Right forelimb (tissue), 1 donor: ENCODE measurements at regions not wholly inside any gene's neighbourhood (a gene's known extent, or its start where the extent isn't known, plus 50 kb on each side); places are given as distances from the start of the nearest gene placed in this dataset.
A peak's percentile ranks its signal among the peaks of the same experiment; 100 is the strongest.
"Not testable (repeated sequence)": the region's sequence is repeated elsewhere in the genome, so short reads cannot be mapped to it uniquely, and the experiment has no call there.

ENCODE experiments used
- DNase-seq: peaks from one replicate; pipeline ENCODE4 v3.0.0-alpha.2; 2018

DNA sequence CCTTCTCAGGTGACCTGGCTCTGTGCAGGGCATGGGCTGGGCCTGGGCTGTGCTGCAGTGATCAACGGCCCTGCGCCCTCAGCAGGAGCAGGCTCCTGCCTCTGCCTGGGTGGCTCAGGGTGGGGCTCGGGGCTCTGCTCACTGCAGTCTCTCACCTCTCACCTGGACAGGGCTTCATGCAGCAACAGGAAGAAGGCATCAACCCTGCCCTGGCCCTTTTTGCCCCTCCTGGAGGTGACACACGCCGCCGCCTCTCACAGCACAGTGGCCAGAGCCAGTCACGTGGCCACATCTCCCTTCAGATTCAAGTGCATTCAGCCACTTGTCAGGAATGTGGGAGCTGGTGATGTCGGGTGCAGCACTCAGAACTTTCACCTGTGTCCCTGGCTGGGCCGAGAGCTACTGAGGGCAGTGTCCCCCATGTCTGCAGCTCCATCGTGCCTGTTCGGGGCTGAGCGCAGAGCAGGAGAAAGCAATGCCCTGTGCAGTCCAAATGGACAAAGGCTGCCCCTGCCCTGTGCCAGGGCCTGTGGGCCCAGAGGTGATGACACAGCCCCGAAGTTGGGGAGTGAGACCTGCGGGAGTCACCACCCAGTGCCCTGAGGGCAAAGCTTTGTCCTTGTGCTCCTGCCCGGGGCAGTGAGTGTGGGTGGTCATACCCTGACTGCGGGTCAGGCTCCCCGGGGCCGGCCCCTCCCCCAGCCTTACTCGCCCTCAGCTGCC, 314.0 kb downstream of the PTPRU start:
- no peak for DNase-seq

DNA sequence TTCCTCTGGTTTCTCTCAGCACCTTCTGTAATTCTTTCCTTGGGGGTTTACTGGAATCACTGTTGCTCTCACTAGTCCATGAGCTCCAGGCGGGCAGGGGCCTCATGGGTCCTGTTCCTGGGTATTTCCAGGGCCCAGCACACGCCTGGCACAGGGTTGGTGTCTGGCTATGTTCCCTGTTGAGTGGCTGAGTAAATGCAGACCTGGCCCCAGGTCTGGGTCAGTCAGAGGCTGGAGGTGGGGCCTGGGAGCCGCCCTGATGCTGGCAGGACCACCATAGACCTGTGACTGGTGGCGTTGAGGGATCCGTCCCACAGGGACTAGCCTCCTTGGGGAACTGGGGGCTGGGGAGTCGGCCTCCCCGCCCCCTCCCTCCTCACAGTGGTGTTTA, 313.4 kb downstream of the PTPRU start:
- not testable (repeated sequence) for DNase-seq

DNA sequence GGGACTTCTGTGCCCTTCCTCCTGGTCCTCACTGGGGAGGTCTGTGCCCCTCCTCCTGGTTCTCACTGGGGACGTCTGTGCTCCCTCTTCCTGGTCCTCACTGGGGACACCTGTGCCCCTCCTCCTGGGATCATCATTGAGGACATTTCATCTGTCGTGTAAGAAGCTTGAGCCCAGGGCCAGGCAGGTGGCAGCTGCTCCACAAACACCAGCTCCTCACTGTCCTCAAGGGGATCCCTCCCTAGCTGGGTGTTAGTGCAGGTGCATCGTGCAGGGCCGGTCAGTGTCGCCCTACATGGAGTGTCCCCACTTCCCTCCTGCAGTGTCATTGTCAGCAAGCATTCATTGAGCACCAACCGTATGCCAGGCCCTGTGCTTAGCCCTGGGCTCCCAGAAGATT, 312.7 kb downstream of the PTPRU start:
- DNase-seq: no peak

DNA sequence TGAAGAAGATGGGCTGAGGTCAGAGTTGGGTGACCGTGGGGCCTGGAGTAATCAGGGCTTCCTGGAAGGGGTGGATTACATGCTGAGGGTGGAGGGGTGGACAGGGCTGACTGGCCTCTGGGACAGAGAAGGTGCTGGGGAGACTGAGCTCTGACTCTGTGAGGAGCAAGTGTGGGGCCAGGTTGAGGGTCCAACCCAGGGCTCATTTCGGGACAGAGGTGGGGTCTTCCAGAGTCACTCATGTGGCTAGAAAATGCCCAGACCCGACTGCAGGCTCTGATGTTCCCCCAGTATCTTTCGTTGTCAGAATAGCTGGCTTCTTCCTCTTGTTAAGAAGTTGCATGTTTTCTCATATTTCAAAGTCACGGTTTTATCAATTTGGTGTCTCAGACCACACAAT, 311.8 kb downstream of the PTPRU start:
- no peak for DNase-seq

DNA sequence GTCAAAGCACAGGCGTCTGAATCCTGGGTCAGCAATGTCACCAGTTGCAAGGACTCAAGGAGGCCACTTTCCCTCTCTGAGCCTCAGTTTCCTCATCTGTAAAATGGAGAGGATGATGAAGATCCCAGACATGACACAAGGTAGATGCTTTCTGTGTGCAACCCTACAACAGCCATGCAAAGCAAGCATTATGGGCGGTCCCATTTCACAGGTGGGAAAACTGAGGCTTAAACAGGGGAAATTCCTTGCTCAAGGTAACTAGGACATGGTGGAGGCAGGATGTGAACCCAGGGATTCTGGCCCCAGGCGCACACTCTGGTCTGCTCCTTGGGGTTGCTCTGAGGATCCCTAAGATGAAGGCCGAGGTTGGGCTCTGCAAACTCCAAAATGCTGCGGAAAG, 311.0 kb downstream of the PTPRU start:
- no peak for DNase-seq

DNA sequence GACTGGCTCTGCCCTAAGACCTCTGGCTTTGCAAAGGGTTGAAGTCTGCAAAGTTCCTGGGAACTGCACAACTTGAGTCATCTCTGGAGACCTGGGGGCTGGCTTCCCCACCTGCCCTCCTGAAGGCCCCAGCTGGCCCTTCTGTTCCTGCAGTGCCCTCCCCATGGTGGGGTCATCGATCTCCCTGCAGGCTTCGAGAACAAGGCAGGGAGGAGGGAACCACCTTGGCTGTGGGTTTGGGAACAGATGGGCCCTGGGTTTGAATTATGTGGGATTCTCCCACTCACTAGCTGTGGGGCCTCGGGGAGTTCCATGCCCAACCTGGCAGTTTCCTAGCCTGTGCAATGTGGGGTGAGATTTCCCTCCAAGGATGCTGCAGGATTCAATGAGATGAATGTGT, 310.2 kb downstream of the PTPRU start:
- no peak for DNase-seq

DNA sequence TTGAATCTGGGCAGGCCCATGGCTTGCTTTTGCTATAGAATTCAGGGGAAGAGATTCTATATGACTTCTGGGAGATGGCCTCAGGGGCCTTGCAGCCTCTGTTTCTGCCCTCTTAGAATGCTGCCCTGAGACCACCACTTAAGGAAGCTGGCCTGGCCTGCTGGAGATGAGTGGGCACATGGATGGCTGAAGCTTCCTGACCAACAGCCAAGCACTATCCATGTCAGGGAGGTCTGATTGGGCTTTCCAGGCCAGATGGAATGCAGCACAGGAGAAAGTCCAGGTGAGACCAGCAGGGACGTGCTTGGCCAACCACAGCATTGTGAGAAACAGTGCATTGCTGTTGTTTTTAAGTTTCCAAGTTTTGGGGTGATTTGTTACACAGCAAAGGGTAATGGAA, 308.1 kb downstream of the PTPRU start:
- DNase-seq: no peak

DNA sequence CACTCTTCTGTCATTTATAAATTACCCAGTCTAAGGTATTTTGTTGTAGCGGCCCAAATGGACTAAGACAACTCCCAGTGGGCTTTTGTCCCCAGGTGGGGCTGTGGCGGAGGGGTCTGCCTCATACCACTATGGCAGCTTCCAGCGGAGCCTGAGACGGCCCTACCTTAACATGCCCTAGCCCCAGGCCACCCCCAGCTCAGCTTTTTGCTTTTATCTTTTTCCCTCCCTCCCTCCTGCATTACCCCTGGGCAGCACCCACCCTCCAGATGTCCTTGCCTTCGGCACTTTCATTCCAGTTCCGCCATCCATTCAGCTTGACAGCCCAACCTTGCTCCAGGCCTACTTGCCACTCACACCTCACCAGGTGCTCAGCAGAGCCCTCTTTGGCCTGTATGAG, 307.3 kb downstream of the PTPRU start:
- no peak for DNase-seq

DNA sequence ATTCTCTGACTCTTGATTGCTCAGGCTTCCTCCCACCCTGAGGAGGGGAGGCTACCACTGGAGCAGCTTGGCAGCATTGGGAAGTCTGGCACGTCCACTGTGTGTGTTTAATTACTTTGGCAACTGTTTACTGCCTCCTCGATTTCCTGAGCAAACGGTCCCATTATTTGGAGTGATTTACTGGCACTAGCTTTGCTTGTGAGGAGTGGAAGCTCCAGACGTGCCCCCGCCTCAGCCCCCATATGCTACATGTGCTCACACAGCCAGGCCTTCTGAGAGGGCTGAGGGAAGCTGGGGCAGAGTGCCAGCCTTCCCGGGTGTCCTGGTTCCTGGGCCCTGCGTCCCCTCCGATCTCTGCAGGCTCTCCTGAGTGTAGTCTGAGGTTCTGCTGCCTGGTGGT, 306.2 kb downstream of the PTPRU start:
- no peak for DNase-seq

DNA sequence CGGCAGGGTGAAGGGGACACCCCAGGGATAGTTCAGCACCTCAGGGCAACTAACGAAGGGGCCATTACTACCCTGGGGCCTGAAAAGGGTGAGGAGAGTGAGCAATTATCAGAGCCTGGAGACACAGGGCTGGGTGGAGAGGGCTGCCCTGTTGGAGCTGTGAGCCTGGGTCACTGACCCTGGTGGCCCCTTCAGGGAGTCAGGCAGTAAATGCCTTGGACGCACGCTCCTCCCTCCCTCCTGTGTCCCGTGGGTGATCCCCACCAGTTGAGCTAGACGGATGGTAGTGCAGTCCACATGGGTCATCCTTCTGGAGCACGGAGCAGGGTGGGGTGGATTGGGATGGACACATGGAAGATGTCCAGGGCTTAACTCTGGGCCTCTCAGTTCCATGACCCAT, 305.3 kb downstream of the PTPRU start:
- DNase-seq: no peak

DNA sequence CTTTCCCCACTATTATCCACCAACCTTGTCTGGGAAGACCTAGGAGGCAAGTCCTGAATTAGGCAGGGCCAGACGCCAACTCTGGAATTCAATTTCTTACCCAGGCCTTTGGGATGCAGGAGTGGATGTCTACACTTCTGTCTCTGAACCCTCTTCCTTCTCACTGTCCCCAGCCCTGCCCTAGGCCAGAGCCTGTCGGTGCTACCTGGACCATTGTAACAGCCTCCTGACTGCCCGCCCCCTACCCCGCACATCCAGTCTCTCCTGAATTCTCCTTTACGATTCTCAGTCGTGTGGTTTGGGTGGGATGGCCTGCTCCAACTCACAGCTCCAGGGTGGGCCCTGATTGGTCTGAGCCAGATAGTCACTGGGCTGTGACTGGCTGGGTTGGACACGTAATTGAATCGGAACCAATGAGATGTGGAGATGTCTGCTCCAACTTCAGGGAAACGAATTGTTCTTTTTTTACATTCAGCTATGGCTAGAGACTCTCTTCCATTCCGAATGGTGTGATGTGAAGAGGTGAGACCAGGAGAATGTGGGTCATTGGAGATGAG, 304.6 kb downstream of the PTPRU start:
- no peak for DNase-seq

DNA sequence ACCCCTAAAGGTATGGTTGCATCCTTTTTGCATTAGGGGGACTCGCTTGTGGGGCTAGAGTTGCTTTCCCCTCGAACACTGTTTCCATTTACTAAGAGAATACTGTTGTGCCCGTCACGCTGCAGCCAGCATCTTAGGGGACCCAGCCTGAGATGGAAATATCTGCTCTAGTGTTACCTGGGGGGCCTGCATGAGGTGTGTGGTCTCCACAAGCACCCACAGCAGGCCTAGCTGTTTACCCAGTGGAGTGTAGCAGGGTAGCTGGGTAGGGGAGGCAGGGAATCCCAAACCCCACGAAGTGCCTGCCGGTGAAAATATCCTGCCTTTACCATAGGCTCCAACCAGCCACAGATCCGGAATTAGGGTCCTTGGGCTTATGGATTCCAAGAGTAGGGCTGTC, 303.6 kb downstream of the PTPRU start:
- DNase-seq: no peak

DNA sequence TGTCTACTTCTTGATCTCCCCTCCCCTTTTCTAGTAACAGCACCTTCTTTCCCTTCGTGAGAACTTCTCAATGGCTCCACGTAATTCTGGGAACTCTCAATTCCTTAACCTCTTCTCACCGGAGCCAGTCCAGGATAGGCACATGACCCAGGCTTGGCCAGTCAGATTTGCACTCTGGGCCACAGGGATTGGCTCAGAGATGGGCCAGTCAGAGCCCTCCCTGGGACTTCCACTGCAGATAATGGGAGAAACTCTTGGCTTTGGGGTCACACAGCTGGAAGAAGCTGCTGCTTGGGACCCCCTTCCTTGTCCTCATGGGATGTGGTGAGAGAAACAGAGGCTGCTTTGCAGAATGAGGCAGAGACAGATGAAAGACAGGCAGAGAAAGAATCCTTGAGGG, 302.3 kb downstream of the PTPRU start:
- no peak for DNase-seq

DNA sequence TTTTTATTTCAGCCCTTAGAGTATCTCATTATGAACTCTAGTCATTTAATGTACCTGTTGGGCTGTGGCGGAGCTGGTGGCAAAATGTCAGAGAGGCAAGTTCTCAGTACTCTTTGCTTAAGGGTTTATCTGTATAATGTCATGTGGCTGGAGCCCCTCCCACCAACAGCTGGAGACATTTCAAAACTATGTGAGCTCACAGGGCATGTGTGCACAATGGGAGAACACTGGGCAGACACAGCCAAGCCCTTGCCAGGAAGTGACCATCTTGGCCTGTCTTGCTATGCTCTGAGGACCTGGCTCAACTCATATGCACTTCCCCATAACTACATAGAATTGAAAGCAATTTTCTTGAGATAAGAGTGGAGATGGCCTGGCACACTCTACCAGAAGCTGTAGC, 296.4 kb downstream of the PTPRU start:
- DNase-seq: peak; percentile 17

DNA sequence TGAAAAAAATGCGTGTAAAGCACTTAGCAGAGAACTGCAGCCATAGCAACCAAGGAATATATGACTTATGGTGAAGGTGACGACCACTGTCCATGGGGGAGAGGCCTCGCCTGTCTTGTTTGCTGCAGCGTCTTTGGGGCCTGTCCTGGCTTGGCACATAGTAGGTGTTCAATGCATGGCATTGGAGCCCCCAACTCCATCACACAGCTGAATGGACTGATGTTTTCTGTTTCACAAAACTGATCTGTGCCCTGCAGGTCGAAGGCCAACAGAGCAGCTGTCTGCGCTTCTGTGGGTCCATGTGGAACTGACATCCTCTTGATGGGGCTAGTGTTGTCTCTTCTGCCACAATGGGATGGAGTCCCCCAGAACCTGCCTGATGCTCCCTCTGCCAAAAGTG, 296.0 kb downstream of the PTPRU start:
- DNase-seq: peak; percentile 10

DNA sequence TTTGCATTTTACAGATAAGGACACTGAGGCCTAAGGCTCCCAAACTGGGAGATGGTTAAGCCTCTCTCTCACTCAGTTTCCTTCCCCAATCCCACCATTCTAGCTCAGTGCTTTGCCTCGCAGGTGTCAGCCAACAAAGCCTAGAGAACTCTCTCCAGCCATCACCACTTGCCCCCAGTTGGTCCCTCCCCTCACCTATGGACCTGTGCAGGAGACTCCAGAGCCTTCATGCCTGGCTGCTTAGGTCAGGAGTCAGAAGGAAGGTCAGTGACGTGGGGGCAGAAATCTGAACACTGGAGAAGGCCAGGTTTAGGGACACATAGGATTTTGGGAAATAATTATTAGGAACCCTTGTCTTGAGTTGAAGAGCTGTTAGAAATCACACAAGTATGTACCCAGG, 295.3 kb downstream of the PTPRU start:
- DNase-seq: peak; percentile 2

DNA sequence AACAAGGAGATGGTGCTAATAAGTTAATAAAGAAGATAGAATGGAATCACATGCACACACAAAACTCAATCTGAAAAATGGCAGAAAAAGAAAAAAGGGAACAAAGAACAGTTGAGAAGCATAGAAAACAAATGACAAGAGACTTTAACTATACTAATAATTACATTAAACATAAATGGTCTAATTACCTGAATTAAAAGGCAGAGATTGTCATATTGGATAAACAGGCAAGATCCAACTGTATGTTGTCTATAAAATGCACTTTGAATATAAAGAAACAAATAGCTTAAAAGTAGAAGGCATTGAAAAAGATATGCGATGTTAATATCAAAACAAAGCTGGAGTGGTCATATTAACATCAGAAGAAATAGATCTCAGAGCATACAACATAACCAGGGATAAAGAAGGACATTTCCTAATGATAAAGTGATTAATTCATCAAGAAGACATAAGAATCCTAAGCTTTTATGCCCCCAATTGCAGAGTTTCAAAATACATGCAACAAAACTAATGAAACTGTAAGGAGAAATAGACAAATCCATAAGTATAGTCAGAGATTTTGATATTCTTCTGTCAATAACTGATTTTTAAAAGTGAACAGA, 293.5 kb downstream of the PTPRU start:
- DNase-seq: no peak

DNA sequence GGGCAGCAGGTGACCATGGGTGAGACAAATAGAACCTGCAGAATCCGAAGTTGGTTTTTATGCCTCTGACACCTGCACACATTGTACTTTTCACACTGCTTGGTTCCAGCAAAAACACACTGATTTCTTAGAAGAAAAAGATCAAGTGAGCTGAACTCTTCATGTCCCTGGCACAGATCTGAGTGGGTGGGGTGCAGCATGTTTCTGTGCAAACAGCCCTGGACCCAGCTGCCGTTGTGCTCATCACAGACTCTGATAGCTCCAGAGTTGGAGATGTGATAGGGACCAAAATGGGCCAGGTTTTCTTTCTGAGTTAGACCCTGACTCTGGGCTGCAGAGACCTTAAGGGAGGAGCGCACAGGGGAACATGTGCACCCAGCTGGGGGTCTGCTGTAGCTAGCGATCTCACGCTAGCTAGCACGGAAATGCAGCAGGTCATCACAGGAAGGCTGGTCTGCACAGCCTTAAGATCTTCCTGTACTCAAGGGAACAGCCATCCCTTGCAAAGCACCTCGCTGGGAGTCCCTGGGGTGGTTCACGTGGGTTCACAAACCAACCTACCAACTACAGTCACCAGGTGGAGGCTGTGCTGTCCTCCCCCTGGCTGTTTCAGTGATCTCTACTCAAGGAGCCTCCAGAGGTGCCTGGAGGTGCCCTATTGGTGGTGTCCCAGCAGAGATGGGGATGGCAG, 291.1 kb downstream of the PTPRU start:
- DNase-seq: peak; percentile 40

DNA sequence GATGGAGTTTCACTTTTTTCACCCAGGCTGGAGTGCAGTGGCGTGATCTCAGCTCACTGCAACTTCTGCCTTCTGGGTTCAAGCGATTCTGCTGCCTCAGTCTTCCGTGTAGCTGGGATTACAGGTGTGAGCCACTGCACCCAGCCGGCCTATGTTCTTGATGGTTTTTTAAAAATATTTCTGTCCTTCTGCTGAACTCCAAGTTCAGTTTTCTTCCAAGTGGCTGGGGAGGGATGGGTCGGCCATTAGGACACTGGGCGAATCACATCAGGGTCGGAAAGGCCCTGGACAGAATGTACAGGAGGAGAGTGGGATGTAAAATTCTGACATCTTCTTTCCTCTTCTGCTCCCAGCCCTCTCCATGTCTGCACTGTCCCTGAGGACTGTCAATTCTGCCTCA, 289.6 kb downstream of the PTPRU start:
- DNase-seq: no peak

DNA sequence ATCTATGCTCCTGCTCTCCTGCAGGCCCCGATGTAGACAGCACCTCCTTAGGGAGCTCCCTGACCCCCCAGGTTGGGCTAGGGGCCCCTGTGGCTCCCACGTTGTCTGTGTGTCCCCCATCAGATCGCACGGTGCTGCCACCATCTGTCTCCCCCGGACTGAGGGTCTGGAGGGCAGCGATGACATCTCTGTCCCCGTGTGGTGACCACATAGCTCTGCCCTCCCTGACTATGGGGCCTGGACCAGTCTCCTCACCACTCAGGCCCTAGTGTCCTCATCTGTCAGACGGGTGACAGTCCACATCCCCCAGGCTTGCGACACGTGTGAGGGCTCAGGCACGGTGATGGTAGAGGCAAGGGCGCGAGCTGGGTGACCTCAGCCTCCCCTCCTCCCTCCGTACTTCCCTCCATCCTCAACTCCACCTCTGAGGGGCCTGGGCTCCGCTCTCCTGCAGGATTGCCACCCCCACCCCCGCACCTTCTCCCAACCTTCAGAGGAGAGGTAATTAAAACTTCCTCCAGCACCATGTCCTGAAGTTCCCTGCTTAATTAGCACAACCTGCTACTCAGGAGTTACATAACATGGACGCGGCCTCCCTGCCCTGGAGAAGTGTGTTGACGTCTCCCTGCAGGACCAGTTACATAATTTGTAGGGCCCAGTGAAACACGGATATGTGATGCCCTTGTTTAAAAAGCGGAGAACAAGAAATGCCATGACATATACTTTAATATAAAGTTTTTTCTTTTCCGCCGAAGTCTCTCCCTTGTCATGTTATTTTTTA, 288.2 kb downstream of the PTPRU start:
- no peak for DNase-seq

DNA sequence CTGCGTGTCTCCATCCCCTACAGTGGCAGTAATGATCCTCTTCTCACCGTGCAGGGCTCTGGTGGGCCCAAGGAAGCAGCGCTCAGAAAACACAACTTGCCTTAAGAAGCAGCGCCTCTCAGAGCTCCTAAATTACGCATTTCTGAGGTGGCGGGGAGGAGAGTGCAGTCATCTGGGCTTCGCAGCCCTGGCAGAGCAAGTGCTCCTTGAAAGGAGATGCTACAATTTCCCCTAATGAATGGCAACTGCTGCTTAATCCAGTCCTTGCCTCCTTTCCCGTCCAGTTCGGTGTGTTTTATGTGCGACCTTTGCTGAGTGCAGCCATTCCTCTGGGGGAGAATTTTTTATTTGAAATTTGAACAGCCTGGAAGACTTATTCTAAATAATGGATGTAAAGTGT, 287.3 kb downstream of the PTPRU start:
- DNase-seq: no peak

DNA sequence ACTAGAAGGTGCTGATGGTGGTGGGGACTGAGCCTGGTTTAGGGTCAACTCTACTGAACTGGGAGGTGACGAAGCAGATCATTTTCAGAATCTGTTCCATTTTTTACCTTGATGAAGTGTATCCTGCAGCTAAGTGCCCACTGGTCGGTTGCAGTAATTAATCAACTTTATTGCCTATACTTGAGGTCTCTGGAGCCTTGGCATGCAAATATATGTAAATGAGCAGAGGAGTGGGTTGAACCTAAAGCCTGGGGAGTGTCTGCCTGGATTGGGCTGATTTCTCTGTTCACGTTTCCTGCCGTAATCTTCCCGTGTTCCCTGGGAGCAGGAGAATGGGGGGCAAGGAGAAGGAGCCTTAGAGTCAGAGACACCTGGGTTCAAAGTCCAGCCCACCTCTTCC, 286.8 kb downstream of the PTPRU start:
- no peak for DNase-seq

DNA sequence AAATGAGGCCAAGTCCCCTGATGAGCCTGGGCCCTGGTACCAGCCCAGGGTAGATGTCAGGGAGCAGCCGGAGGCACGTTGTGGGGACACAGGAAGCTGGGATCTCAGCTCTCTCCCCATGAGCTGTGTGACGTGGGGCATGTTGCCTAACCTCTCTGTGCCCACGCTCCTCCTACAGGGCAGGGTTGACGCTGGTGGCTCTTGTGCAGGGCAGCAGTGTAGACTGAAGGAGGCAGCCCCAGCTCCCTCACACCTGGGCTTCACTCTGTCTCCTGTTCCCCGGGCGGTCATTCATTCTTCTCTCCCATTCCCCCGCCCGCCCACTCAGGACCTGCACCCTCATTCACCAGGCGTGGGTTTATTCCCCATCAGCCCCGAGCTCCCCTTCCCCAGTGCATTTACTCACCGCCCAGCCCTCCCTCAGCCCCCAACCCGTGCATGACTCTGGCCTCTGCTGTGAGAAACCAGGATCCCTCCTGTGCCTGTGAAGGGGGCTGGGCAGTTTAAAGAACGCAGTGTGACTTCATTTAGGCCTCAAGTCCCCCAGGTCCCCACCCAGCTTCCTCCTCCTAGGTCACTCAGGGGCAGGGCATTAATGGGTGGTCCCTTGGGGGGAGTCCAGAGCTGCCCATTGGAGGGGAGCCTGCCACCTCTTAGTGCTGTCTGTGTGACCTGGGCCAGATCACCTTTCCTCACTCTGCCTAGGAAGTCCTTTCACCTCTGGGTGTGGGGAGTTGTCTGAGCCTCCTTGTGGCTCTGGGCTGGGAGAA, 285.7 kb downstream of the PTPRU start:
- peak; percentile 38 for DNase-seq
